NCI-H1930 (cell line): ENCODE measurements at regions not wholly inside any gene's neighbourhood (a gene's known extent, or its start where the extent isn't known, plus 50 kb on each side); places are given as distances from the start of the nearest gene placed in this dataset.

Experiments
- DNase-seq, 2 experiments: peaks; one replicate each; lab custom pipeline; 2025; lab: John Stamatoyannopoulos, UW

DNA sequence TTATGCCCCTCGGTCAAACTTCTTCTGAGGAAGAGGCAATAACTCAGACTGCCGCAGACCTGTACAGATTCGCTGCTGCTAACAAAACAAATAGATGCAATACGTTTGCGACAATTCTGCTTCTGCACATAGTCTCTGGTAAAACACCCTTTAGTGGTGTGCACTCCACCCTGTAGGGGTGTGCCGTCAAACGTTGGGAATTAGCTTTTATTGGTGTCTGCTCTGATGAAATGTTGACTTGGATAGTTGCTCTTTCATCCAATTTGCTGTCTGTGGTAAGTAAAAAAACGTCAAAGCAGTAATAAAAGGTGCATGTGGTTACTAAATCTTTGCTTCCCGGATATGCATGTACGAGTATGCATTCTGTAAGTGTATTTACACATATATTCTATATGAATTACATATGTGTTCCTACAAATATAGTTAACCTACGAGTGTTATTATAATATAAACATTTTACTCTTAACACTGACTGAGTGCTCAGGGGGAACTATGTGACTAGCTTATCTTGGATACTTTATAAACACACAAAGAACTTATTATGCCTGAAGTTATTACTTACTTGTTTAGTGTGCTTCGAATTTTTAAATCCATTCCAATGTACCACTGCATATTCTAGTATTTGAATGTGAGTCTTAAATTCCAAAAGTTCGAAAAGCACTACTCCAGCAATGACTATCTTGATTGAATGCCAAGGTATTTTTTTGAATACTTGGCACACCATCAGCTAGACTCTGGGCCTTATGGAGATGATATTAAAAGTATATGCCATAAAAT is 610.2 kb downstream of the ZEB2 start:
- no peak for DNase-seq

DNA sequence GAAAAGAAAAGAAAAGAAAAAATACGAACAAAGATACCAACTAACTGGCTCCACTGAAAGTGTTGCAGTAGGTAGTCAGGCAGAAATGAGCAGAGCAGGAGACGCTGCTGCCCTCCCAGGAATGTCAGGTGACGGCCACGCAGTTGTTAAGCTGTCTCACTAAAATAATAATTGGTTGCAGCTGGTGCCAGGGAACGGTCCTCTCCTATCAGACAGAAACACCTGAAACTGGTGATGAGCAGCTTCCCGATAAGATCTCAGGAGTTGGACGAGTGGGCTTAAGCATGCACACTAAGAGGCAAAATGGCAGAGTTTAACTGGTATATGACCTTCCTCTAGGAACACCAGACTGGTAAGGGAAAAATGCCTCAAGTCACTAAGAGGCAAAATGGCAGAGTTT is 611.1 kb downstream of the ZEB2 start:
- DNase-seq, result no peak

DNA sequence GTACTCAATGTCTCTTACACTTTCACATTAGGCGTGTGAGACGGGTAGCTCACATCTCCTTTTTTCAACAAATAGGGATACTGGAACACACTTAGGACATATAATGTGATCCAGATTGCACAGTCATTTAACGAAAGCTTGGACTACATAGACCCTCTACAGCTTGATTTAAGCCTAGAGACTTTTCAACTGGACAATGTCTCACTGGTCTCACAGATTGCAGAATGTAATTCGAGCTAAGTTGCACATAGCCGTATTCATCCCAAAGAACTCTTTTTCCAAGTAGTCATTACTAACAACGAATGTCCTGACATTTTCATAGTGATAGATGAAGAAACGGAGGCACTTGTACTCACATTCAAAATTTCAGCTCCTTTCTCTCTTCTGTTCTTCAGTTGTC is 612.1 kb downstream of the ZEB2 start:
- DNase-seq, result no peak

DNA sequence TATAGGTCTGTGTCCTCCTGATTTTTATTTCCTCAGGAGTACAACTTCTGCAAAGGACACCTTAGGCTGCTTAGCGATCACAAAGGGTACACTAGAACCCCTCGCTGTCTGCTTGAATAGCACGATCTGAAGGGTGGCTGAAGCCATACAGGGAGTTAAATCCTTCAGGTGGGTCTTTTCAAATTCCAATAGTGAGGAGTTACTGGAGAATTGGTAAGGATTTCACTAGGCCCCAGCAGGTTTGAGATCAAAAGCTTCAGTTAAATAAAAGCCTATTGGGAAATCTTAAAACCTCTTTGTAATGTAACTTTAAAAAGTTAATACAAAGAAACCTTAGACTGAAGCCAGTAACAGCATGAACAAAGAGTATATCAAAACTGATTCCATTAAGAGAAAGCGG is 613.1 kb downstream of the ZEB2 start:
- no peak for DNase-seq

DNA sequence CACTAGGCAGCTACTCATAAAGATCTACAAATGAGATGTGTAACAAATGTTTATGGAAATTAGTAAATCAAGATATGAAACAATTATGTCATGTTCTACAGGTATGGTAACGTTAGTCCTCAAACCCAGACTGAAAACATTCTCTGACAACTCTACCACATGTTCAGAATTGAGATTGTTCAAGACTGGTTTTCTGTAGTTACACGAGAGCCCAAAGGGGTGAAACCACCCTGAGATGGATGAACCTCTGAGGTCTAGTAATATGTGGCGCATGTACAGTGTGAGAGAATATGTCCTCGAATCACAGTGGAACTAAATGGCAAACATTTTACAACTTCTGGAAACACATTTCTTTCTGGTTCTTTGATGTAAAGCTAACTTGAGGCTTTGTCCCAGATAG is 614.3 kb downstream of the ZEB2 start:
- no peak for DNase-seq

DNA sequence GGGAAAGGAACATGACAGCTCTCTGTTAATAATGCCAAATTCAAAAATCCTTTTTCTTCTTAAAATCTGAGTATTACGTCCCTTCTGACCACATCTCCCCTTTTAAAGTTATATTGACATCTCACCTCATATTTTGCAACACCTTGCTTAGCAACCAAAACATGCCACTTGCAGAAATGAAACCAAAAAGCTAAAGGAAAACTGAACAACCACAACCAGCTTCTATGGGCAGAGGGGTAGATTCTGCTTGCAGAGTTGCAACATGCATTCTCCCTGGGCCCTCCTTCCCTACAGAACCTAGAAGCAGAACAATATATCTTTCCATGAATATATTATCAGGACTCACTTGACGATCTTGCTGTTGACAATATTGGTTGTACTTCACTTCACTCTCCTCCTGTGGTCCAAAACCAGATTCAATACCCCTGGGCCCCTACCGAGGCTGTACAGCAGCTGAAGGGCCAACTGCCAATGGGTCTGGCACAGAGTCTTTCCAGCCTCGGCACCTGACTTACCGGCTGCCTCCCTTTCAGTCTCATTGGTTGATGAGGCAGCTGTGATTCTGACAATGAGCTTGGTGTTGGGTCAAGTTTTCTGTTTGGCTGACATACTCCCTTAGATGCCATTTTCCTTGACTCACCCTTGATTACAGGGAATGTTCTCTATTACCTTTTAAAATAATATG is 616.6 kb downstream of the ZEB2 start:
- no peak for DNase-seq

DNA sequence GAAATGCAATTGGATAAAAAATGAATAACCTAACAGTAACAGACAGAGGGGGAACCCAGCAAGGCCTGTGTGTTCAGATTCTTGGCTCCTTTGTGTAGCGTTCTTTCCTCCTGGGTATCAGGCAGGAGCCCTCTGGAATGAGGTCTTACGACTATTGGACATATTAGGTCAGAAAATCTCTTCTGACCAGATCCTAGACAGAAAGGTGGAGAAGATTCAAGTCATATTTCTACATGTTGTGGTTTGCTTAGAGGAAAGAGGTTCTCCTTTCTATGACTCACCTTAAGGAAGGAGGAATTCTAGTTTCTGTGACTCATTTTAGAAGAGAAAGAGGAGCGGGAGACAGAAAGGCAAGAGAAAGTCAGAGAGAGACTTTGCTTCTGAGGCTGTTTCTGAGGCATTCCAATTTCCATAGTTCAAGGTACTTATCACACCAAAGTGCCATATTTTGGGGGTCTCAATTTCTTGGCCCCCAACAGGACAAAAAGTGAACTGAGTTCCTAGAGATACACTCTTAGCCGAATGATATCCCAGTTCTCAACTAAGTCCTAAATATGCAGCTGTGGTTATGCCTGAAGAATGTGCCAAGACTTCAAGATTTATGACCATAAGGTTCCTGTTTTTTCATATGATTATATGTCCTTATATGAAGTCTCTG is 618.6 kb downstream of the ZEB2 start:
- no peak for DNase-seq

DNA sequence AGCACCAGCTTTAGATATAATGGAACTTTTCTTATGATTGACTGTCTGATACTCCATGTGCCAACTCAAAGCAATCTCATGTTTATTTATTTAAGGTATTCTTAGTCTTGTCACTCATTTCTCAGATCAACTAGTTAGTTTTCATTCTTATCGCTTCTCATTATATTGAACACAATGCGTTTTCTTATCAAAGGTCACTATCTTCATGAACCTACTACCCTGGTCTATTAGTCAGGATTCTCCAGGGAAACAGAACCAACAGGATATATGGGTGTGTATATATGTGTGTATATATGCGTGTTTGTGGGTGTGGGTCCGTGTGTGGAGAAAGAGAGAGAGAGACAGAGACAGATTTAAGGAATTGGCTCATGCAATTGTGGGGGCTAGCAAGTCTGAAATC is 619.9 kb downstream of the ZEB2 start:
- DNase-seq, result no peak

DNA sequence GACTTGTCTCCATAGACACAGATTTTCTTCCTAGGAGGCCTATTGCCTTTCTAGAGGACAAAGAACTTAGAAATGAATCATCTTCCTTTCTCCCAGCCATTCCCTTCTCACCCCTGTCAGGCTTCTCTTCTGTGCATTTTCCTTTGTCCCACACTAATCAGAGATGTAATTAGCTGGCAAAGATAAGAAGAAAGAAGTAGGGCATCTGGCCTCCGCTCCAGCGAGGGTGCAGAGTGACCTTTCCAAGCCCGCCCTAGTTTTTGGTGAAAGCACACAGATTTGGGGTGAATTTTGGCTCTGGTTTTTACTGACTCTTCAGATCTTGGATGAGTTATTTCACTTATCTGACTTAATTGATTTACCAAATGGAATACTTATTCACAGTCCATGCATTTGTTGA is 626.5 kb downstream of the ZEB2 start:
- no peak for DNase-seq

DNA sequence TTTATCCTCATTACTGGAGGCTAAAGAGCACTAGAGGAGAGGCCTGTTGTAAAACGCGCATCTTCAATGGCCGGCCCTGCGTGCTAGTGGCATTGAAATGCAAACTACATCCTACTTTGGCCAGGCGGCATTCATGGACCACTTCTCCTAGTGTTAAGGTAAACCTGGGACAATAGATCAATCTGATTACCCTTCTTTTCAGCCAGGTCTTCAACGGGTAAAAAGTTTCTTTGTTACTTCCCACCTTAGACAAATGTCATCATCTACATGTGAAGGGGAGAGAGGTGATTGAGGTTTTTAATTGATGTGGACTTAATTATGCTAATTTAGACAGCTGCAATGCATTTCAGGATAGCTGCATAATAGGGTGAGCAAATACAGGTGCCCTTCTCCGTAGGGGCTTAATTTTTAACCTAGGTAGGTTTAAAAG is 628.0 kb downstream of the ZEB2 start:
- DNase-seq, result no peak

DNA sequence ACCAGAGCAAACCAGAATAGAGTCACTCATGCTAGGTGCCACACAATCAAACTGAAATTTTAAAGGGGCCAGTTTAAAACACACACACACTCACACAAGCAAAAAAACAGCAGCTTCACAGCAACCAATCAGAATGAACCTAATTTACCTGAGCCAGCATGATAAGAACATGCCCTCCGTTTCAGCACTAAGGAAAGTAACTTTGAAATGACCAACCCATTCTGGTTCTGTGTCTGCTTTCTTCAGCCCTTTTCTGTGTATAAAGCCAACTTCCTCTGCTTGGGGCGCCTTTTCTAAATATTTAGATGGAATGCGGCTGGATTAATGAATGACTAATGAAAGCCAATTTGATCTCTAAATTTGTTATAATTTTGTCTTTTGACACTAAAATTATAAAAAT is 629.1 kb downstream of the ZEB2 start:
- no peak for DNase-seq

DNA sequence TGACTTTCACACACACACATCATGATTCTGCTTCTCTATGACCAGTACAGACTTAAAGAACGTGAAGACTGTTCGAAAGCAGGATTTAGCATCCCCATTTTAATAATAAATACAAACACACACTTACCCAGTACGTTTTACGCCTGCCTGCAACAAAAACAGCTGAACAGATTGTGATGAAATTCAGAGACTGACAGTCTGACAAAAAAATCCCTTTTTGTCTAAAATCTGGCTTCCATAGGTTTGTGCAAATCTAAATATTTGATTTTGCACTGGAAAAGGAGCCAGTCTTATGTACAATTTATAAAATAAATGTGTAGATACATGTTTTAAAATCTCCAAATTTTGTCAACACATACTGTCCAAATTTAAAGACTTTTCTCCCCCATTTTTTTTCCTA is 630.7 kb downstream of the ZEB2 start:
- no peak for DNase-seq

DNA sequence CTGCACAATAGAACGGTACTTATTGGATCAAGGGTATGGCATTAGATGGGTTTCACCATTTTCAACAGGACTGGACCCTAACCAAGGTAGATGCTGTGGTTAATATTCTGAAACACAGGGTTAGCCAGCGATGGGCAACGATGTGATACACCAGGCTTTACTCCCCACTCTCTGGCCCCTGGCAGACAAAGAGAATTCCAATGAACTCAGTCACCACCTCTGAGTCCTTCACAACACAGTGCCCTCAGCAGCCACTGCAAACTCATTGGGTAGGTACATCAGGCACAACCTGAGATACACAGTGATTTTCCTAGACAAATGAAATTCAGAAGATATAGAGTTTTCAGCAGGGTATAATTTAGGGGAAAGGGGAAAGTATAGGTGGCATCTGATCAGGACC is 634.5 kb downstream of the ZEB2 start:
- DNase-seq, result no peak

DNA sequence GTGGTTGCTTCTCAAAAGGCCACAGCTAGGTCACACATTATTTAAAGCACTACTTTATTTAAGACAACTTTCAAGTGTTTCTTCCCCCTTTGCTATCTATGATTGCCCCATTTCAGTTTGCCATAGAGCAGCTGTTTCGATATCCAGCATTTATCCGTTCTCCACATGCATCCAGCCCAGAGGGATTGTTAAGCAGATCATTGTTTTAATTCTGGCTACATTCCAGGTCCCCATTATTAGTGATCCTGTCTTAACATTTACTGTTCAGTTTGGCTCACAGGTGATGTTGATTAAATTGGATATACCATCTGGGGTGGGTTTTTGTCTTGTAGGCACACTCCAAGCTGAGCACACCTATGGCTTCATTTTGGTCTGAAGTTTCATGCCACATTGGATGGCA is 638.7 kb downstream of the ZEB2 start:
- DNase-seq, result no peak

DNA sequence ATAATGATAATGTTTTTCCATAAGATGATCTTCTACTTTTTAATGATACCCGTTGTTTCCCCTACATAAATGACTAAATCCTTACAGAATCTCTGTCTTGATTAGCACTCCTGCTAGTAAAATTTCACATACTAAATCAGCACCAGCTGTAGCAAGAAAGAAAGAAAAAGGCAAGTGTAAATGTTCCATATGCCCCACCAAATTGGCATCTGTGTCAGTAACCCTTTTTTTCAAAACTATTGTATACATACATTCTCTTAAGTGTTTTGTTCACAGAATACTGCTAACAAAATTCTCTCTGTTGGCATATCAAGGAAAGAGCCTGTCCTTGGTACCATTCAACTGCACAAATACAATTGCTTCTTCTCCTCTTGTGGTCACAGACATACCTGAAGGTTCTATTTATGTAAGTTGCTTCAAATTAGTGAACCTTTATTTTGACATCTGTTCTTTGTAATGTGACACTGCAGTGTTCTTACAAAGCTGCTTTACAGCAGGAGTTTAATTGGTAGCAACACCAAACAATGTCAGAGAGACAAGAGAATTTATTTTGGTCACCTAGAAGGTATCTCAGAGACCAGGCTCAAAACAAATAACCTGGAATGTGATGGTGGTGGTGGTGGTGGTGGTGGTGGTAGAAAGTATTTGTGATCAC is 641.9 kb downstream of the ZEB2 start:
- DNase-seq, result no peak

DNA sequence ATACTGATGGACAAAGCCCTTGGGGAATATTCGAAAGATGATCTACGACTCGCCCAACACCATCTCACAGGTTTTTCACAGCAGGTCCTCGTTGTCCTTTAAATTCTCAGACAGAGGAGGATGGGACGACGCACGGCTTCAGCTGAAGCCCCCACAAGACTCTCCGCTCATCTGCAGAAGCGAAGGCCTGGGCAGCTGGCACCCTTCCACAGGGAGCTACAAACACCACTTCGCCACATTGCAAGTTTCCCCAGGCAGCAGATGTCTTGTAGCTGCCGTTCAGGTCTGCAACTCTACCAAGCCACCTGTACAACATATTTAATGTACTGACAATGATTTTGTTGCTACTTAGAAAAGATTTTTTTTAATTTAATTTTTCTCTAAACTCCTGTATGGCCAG is 642.9 kb downstream of the ZEB2 start:
- DNase-seq, result no peak

DNA sequence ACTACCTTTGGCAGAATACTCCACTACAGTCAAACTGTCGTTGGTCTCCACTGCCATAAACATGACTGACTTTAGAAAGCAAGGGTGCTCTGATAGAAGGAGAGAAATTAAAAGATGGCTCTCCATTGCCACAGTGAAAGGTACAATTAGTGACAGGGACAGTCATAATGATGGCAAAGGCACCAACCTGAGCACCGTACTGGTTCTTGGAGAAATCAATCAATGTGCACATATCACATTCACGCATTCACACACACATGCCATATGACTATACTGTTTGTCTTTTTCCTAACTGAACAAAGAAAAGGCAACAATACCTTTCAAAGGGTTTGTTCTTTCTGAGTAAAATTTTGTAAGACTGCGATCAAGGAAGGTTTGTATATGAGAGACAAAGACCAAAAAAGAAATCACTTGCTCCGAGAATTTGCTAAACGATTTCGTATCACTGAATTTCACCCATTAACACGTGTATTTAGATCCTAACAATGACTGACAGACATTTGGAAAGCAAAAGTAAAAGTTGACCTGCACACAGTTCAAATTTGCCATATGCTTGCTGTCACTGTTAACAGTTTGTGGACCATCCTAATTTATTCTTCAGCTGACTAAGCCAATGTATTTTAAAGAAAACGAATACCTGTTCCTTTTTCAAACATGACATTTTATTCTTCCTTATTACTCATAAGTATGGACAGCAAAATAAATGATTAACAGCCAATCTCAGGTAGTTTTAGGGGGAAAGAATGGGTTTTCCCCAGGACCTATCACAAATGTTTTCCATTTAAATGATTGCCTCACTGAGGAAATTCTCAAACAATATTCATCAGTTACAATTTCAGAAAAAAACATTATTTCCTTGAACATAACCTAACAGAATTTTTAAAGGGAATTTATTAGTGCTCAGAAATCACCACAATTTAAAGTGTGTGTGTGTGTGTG is 644.4 kb downstream of the ZEB2 start:
- DNase-seq, result no peak

DNA sequence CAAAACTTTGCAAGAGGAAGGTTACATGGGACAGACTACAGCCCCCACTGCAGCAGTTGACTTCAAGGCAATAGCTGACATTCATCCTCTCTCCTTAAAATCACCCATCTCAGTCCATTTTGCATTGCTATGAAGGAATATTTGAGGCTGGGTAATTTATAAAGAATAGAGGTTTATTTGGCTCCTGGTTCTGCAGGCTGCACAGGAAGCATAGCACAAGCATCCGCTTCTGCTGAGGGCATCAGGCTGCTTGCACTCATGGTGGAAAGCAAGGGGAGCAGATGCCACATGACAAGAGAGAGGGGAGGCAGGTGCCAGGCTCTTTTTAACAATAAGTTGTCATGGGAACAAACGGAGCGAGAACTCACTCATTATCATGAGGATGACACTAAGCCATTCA is 646.0 kb downstream of the ZEB2 start:
- DNase-seq, result no peak

DNA sequence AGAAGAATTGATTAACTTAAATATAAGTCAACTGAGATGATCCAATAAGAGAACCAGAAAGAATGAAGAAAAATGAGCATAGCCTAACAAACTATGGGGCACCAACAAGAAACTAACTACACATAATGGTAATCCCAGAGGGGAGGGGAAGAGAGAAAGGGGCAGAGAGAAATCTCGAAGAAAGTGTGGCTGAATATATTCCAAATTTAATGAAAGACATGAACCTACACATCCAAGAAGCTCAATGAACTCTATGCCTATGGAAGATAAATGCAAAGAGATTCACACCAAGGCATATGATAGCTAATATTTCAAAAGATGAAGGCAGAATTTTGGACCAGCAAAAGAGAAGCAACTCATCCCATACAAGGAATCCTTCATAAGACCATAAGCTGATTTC is 649.2 kb downstream of the ZEB2 start:
- DNase-seq, result no peak

DNA sequence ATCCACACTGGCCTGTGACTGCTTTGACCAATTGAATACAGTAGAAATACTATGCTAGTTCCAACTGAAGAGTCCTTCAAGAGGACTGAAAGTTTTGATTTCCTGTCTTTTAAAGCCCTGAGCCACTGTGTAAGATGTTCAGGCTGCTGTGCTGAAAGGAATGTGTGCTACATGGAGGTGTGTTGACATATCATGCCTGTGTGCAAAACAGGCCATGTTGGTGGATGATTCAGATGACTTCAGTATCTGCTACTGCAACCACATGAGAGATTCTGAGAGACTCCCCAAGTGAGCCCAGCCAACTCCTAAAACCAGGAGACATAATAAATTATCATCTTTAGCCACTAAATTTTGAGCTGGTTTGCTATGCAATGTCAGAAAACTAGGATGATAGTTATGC is 662.9 kb downstream of the ZEB2 start:
- no peak for DNase-seq

DNA sequence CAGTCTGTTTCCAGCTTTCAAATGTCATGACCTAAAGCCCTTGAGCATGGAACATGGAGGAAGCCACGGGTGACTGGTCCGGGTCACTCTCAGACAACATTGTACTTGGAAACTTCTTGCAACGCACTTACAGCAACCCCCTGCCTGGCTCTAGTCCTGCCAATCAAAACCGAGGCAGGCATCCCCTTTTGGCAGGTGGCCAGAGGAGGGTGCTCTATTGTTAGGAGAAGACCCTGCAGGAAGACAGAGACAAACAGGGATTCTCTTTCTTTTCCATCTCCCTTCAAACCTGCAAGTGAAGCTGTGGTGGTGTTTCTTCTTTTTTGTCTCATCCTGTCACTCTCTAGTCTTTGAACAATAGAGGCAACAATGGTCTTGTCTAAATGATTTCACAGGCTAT is 667.2 kb downstream of the ZEB2 start:
- DNase-seq, result no peak

DNA sequence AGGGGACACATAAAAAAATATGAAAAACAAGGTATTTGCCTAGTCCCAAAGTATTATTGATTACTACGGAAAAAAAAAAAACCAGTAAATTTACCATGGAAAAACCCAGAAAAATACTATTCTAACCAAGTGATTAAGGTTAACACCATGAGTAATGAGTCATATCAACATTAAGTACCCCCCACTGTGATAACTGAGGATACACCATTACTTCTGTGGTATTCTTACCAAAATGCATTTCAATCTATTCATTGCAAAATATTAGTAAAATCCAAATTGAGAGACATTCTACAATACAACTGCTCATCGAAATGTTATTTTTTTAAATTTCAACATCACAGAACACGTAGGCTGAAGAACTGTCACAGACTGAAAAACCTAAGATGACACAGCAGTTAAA is 669.8 kb downstream of the ZEB2 start:
- DNase-seq, result no peak
